ENCODE measurements at regions not wholly inside any gene's neighbourhood (a gene's known extent, or its start where the extent isn't known, plus 50 kb on each side); places are given as distances from the start of the nearest gene placed in this dataset.

GRCh38 chr16:48916566-48916965 is 306.6 kb upstream of the N4BP1 start:
- no peak overlapping the region for H3K27ac ChIP-seq
- H3K4me1 ChIP-seq (ENCODE audit: low read depth), result no peaks in the 10 kb centered on the region
- DNase-seq (ENCODE audit: low read depth in 1 of 2, low spot score in 1 of 2), result no peak
- no peaks in the 10 kb centered on the region for H3K36me3 ChIP-seq
- no peaks in the 10 kb centered on the region for H3K9me3 ChIP-seq (ENCODE audit: low read depth)
- peaks cover 7% of the 10 kb centered on the region for H3K27me3 ChIP-seq
- TF ChIP-seq CTCF (IDR thresholded peaks at IDR 0.05; ENCODE audit: low read depth, low read length), result no peak
- H3K4me3 ChIP-seq, result no peak overlapping the region

- Histone ChIP-seq H3K4me1 (ENCODE audit: low read depth) (no peaks in the 10 kb centered on the region), H3K9me3 (ENCODE audit: low read depth) (no peaks in the 10 kb centered on the region), H3K27ac (no peak overlapping the region), H3K36me3 (no peaks in the 10 kb centered on the region), H3K4me3 (no peak overlapping the region), H3K27me3 (peaks cover 12% of the 10 kb centered on the region)
- TF ChIP-seq CTCF (IDR thresholded peaks at IDR 0.05; ENCODE audit: low read depth, low read length), result no peak
- no peak for DNase-seq (ENCODE audit: low read depth in 1 of 2, low spot score in 1 of 2)
These were observed 304.1 kb upstream of the N4BP1 start for GRCh38 chr16:48914070-48914469.

- Histone ChIP-seq H3K27me3 (peaks cover 12% of the 10 kb centered on the region), H3K4me3 (no peak overlapping the region), H3K9me3 (ENCODE audit: low read depth) (no peaks in the 10 kb centered on the region), H3K4me1 (ENCODE audit: low read depth) (no peaks in the 10 kb centered on the region), H3K27ac (no peak overlapping the region), H3K36me3 (no peaks in the 10 kb centered on the region)
- no peak for DNase-seq (ENCODE audit: low read depth in 1 of 2, low spot score in 1 of 2)
- no peak for TF ChIP-seq CTCF (IDR thresholded peaks at IDR 0.05; ENCODE audit: low read depth, low read length)
These were observed 303.4 kb upstream of the N4BP1 start for GRCh38 chr16:48913384-48913783.

- Histone ChIP-seq H3K27me3 (peaks cover 12% of the 10 kb centered on the region), H3K4me1 (ENCODE audit: low read depth) (no peaks in the 10 kb centered on the region), H3K9me3 (ENCODE audit: low read depth) (no peaks in the 10 kb centered on the region), H3K36me3 (no peaks in the 10 kb centered on the region), H3K27ac (no peak overlapping the region), H3K4me3 (no peak overlapping the region)
- no peak for TF ChIP-seq CTCF (IDR thresholded peaks at IDR 0.05; ENCODE audit: low read depth, low read length)
- DNase-seq (ENCODE audit: low read depth in 1 of 2, low spot score in 1 of 2), result no peak
These were observed 302.4 kb upstream of the N4BP1 start for GRCh38 chr16:48912360-48912759.

- no peak for TF ChIP-seq CTCF (IDR thresholded peaks at IDR 0.05; ENCODE audit: low read depth, low read length)
- no peak overlapping the region for H3K4me3 ChIP-seq
- no peaks in the 10 kb centered on the region for H3K9me3 ChIP-seq (ENCODE audit: low read depth)
- H3K36me3 ChIP-seq, result no peaks in the 10 kb centered on the region
- H3K27me3 ChIP-seq, result peaks cover 12% of the 10 kb centered on the region
- no peaks in the 10 kb centered on the region for H3K4me1 ChIP-seq (ENCODE audit: low read depth)
- no peak overlapping the region for H3K27ac ChIP-seq
- peak in 1 of 2 donors; percentile 41 for DNase-seq (ENCODE audit: low read depth in 1 of 2, low spot score in 1 of 2)
These were observed 301.7 kb upstream of the N4BP1 start for GRCh38 chr16:48911700-48912099.

GRCh38 chr16:48910214-48910613 is 300.2 kb upstream of the N4BP1 start:
- DNase-seq (ENCODE audit: low read depth in 1 of 2, low spot score in 1 of 2), result no peak
- H3K9me3 ChIP-seq (ENCODE audit: low read depth), result no peaks in the 10 kb centered on the region
- TF ChIP-seq CTCF (IDR thresholded peaks at IDR 0.05; ENCODE audit: low read depth, low read length), result no peak
- no peaks in the 10 kb centered on the region for H3K4me1 ChIP-seq (ENCODE audit: low read depth)
- H3K4me3 ChIP-seq, result no peak overlapping the region
- H3K27me3 ChIP-seq, result peaks cover 12% of the 10 kb centered on the region
- no peaks in the 10 kb centered on the region for H3K36me3 ChIP-seq
- H3K27ac ChIP-seq, result no peak overlapping the region
